ENCODE measurements at regions not wholly inside any gene's neighbourhood (a gene's known extent, or its start where the extent isn't known, plus 50 kb on each side); places are given as distances from the start of the nearest gene placed in this dataset.

DNA sequence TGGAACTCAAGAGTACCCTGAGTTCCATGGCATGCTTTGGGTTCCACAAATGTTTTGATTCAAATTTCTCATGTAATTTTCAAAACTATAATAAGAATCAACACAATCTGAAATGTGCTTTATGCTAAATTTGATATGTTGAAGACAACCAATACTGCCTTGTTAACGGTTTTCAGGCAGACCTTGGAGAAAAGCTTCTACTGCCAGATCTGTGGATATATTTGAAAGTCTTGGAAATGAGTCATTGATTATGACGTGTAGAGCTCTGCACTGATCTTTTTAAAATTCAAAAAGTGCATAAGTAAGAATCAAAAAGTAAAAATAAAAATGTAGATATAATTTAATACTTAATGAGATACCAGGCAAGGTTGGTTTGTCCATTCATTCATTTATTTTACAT is 74.0 kb upstream of the TNR start:
- Histone ChIP-seq H3K4me1 (ENCODE audit: insufficient read depth, low read length) (no peaks in the 10 kb centered on the region), H3K27me3 (ENCODE audit: insufficient read depth, low read length) (no peaks in the 10 kb centered on the region), H2BK15ac (ENCODE audit: low read depth, low read length) (no peak overlapping the region), H3K9me3 (ENCODE audit: control insufficient read depth, low read depth, low read length) (no peaks in the 10 kb centered on the region), H3K4me2 (ENCODE audit: insufficient read depth, insufficient read length, low read length) (no peak overlapping the region), H4K20me1 (ENCODE audit: control insufficient read depth, insufficient read depth, insufficient read length) (no peaks in the 10 kb centered on the region), H2BK20ac (ENCODE audit: low read depth, low read length, poor library complexity, severe bottlenecking) (no peak overlapping the region), H4K91ac (ENCODE audit: insufficient read length, low read depth, low read length) (no peak overlapping the region), H3K23me2 (ENCODE audit: insufficient read length, low read depth, low read length, poor library complexity, severe bottlenecking) (no peaks in the 10 kb centered on the region), H4K8ac (replicated peaks; ENCODE audit: insufficient read length, low read depth, low read length) (no peak overlapping the region), H4K5ac (ENCODE audit: insufficient read length, low read depth, low read length) (no peak overlapping the region), H3K4ac (ENCODE audit: low read depth, low read length) (no peak overlapping the region), H3K14ac (ENCODE audit: insufficient read depth, low read length) (no peak overlapping the region), H3K79me1 (ENCODE audit: insufficient read depth, low read depth, low read length, poor library complexity, severe bottlenecking) (no peaks in the 10 kb centered on the region), H2AFZ (ENCODE audit: low read length) (no peak overlapping the region), H2BK120ac (ENCODE audit: low read depth, low read length, poor library complexity, severe bottlenecking) (no peak overlapping the region), H3T11ph (ENCODE audit: low read length) (no peak overlapping the region), H3K9ac (ENCODE audit: extremely low read depth, insufficient read length, low read length) (no peak overlapping the region), H3K56ac (ENCODE audit: insufficient read length, low read depth, low read length) (no peak overlapping the region), H3K27ac (ENCODE audit: insufficient read length, low read depth, low read length) (no peak overlapping the region), H3K18ac (ENCODE audit: insufficient read length, low read depth, low read length) (no peak overlapping the region), H3K79me2 (ENCODE audit: insufficient read depth, low read length) (no peaks in the 10 kb centered on the region), H3K23ac (ENCODE audit: insufficient read length, low read depth, low read length) (no peak overlapping the region), H2BK12ac (ENCODE audit: insufficient read length, low read depth, low read length) (no peak overlapping the region), H2AK5ac (ENCODE audit: insufficient read length, low read length) (no peak overlapping the region), H2BK5ac (ENCODE audit: insufficient read length, low read length) (no peak overlapping the region)
- H3K36me3 Mint-ChIP-seq (ENCODE audit: insufficient read depth in 1 of 3, low read depth in 3 of 3): peaks cover 0 to 17% (median 3%) of the 10 kb centered on the region in 3 experiments; a peak in 4 of 7 replicates
- peaks cover 10 to 11% of the 10 kb centered on the region in 2 experiments for H3K4me1 Mint-ChIP-seq
- H3K27me3 Mint-ChIP-seq (ENCODE audit: low read depth): peaks cover 4% of the 10 kb centered on the region
- H3K9me3 Mint-ChIP-seq: peaks cover 7 to 17% of the 10 kb centered on the region in 2 experiments
- no CpG with 5 or more reads among the region's 2 CpGs for WGBS (ENCODE audit: extremely low coverage, insufficient read length, low lambda C conversion rate)
- no peak overlapping the region for H3K4me3 Mint-ChIP-seq
- DNase-seq: no peak
- H3K27ac Mint-ChIP-seq: no peak overlapping the region
- no peak for TF ChIP-seq CTCF (conservative IDR thresholded peaks at IDR 0.05)

Measured in H9 (cell line).